MCF 10A (cell line): ENCODE measurements at regions not wholly inside any gene's neighbourhood (a gene's known extent, or its start where the extent isn't known, plus 50 kb on each side); places are given as distances from the start of the nearest gene placed in this dataset.

Experiments used
- BruUV-seq: library from RNA; stranded (reverse); fragments of 400-500 nt; replicated peaks from 2 replicates; lab custom pipeline; 2021; lab: Mats Ljungman, UMichigan
- CTCF ChIA-PET: fragments of 300-600 bp; sonication (Branson Sonifier 250); formaldehyde crosslinking; extraction: SDS; loops from one replicate; lab custom pipeline; 2021; ENCODE audit warnings: antibody characterized with exemption, inconsistent platforms; lab: Yijun Ruan, JAX
- POLR2A ChIA-PET: fragments of 300-600, 350-650 bp; sonication (Branson Sonifier 250); formaldehyde crosslinking; extraction: SDS; loops from one replicate; lab custom pipeline; 2020; ENCODE audit warnings: antibody characterized with exemption, inconsistent platforms; lab: Yijun Ruan, JAX
- DNase-seq: peaks from one replicate; pipeline ENCODE4 v3.0.0-alpha.2; 2018; ENCODE audit not compliant: unreplicated experiment
- H3K27ac Mint-ChIP-seq: one replicate; pipeline ENCODE4 v1.8.0; 2022; ENCODE audit warnings: mild to moderate bottlenecking, low read depth, mixed read lengths; ENCODE audit not compliant: unreplicated experiment
- H3K27me3 Mint-ChIP-seq: one replicate; pipeline ENCODE4 v1.8.0; 2022; ENCODE audit warnings: mixed read lengths; ENCODE audit not compliant: insufficient read depth, unreplicated experiment
- H3K36me3 Mint-ChIP-seq: one replicate; pipeline ENCODE4 v1.8.0; 2022; ENCODE audit warnings: mild to moderate bottlenecking, moderate library complexity, mixed read lengths; ENCODE audit not compliant: insufficient read depth, unreplicated experiment
- H3K4me1 Mint-ChIP-seq: one replicate; pipeline ENCODE4 v1.8.0; 2022; ENCODE audit warnings: mixed read lengths; ENCODE audit not compliant: insufficient read depth, unreplicated experiment
- H3K4me3 Mint-ChIP-seq: one replicate; pipeline ENCODE4 v1.8.0; 2022; ENCODE audit warnings: mild to moderate bottlenecking, moderate library complexity, mixed read lengths; ENCODE audit not compliant: unreplicated experiment
- H3K9me3 Mint-ChIP-seq: one replicate; pipeline ENCODE4 v1.8.0; 2022; ENCODE audit warnings: mixed read lengths; ENCODE audit not compliant: unreplicated experiment
- CTCF ChIP-seq: fragments of 200-600 bp; IDR thresholded peaks from one replicate; pipeline ENCODE4 v1.8.0; 2022; ENCODE audit warnings: antibody characterized with exemption, mild to moderate bottlenecking; ENCODE audit not compliant: unreplicated experiment
- intact Hi-C: fragments of 100-400 bp; cut with micrococcal nuclease; formaldehyde crosslinking; loops from 2 replicates; pipeline ENCODE4 v1.14.1; 2022

- POLR2A ChIA-PET = no interaction called here
- intact Hi-C loops = no loop called here
- no peak for TF ChIP-seq CTCF
- CTCF ChIA-PET = no interaction called here
- BruUV-seq = no TSS peak
- DNase-seq = no peak
- Mint-ChIP-seq H3K9me3 (peaks cover 6% of the 10 kb centered on the region), H3K27ac (no peak overlapping the region), H3K27me3 (no peaks in the 10 kb centered on the region), H3K4me1 (no peaks in the 10 kb centered on the region), H3K36me3 (no peaks in the 10 kb centered on the region), H3K4me3 (no peak overlapping the region)
Observed at GRCh38 chr22:49590381-49590780, 237.3 kb downstream of the BRD1 start.

GRCh38 chr22:49589811-49590210, 237.9 kb downstream of the BRD1 start:
- no peaks in the 10 kb centered on the region for H3K36me3 Mint-ChIP-seq
- DNase-seq = no peak
- H3K9me3 Mint-ChIP-seq = peaks cover 6% of the 10 kb centered on the region
- POLR2A ChIA-PET = no interaction called here
- no peaks in the 10 kb centered on the region for H3K4me1 Mint-ChIP-seq
- no peak for TF ChIP-seq CTCF
- H3K27ac Mint-ChIP-seq = no peak overlapping the region
- BruUV-seq = no TSS peak
- no peaks in the 10 kb centered on the region for H3K27me3 Mint-ChIP-seq
- CTCF ChIA-PET = no interaction called here
- no peak overlapping the region for H3K4me3 Mint-ChIP-seq
- intact Hi-C loops = no loop called here

GRCh38 chr22:49589301-49589700, 238.4 kb downstream of the BRD1 start:
- H3K27ac Mint-ChIP-seq = no peak overlapping the region
- ChIA-PET POLR2A (no interaction called here), CTCF (no interaction called here)
- DNase-seq = no peak
- BruUV-seq = no TSS peak
- intact Hi-C loops = no loop called here
- H3K36me3 Mint-ChIP-seq = no peaks in the 10 kb centered on the region
- no peaks in the 10 kb centered on the region for H3K27me3 Mint-ChIP-seq
- no peak for TF ChIP-seq CTCF
- peaks cover 6% of the 10 kb centered on the region for H3K9me3 Mint-ChIP-seq
- no peak overlapping the region for H3K4me3 Mint-ChIP-seq
- H3K4me1 Mint-ChIP-seq = no peaks in the 10 kb centered on the region

GRCh38 chr22:49588739-49589138, 238.9 kb downstream of the BRD1 start:
- no peak for TF ChIP-seq CTCF
- Mint-ChIP-seq H3K4me3 (no peak overlapping the region), H3K36me3 (no peaks in the 10 kb centered on the region), H3K27me3 (no peaks in the 10 kb centered on the region), H3K27ac (no peak overlapping the region), H3K4me1 (no peaks in the 10 kb centered on the region), H3K9me3 (peaks cover 6% of the 10 kb centered on the region)
- BruUV-seq = no TSS peak
- CTCF ChIA-PET = no interaction called here
- DNase-seq = no peak
- intact Hi-C loops = no loop called here
- POLR2A ChIA-PET = no interaction called here
